Neural progenitor cell (in vitro differentiated cells): ENCODE measurements at regions not wholly inside any gene's neighbourhood (a gene's known extent, or its start where the extent isn't known, plus 50 kb on each side); places are given as distances from the start of the nearest gene placed in this dataset.
A peak's percentile ranks its signal among the peaks of the same experiment; 100 is the strongest.

Source experiments
- DNase-seq: peaks from one replicate; pipeline ENCODE4 v3.0.0-alpha.2; 2016; ENCODE audit warnings: low spot score
- H2AFZ ChIP-seq: fragments of 200-600 bp; sonication (generic); replicated peaks from 2 replicates; pipeline ENCODE4 v1.6.1; 2016; ENCODE audit warnings: antibody characterized with exemption
- H3F3A ChIP-seq: fragments of 200-600 bp; sonication (generic); 2 replicates; pipeline ENCODE4 v1.6.1; 2016; ENCODE audit warnings: antibody characterized with exemption, low read depth
- H3K27ac ChIP-seq: fragments of 200-600 bp; sonication (generic); 2 replicates; pipeline ENCODE4 v1.5.1; 2016; ENCODE audit warnings: mild to moderate bottlenecking
- H3K27me3 ChIP-seq: fragments of 200-600 bp; sonication (generic); 2 replicates; pipeline ENCODE4 v1.6.1; 2016; ENCODE audit warnings: mild to moderate bottlenecking, moderate library complexity
- H3K36me3 ChIP-seq: fragments of 200-600 bp; sonication (generic); 2 replicates; pipeline ENCODE4 v1.5.1; 2016
- H3K4me1 ChIP-seq: fragments of 200-600 bp; sonication (generic); 2 replicates; pipeline ENCODE4 v1.6.1; 2016; ENCODE audit warnings: mixed run types
- H3K4me2 ChIP-seq: fragments of 200-600 bp; sonication (generic); 2 replicates; pipeline ENCODE4 v1.6.1; 2016
- H3K4me3 ChIP-seq: fragments of 200-600 bp; sonication (generic); 2 replicates; pipeline ENCODE4 v1.5.1; 2016
- H3K79me2 ChIP-seq: fragments of 200-600 bp; sonication (generic); 2 replicates; pipeline ENCODE4 v1.6.1; 2016; ENCODE audit warnings: low read depth
- H3K9ac ChIP-seq: fragments of 200-600 bp; sonication (generic); 2 replicates; pipeline ENCODE4 v1.6.1; 2016
- H3K9me3 ChIP-seq: fragments of 200-600 bp; sonication (generic); 2 replicates; pipeline ENCODE4 v1.5.1; 2016; ENCODE audit warnings: low read depth
- H4K20me1 ChIP-seq: fragments of 200-600 bp; sonication (generic); 2 replicates; pipeline ENCODE4 v1.6.1; 2016; ENCODE audit warnings: low read depth
- H3K27ac Mint-ChIP-seq: 3 replicates; pipeline ENCODE4 v1.8.0; 2021; ENCODE audit warnings: mixed read lengths
- H3K27me3 Mint-ChIP-seq: 2 replicates; pipeline ENCODE4 v1.8.0; 2022; ENCODE audit warnings: low read depth, mild to moderate bottlenecking, inconsistent platforms, moderate library complexity, mixed read lengths; ENCODE audit not compliant: insufficient read depth
- H3K36me3 Mint-ChIP-seq: 3 replicates; pipeline ENCODE4 v1.8.0; 2021; ENCODE audit warnings: mixed read lengths
- H3K4me1 Mint-ChIP-seq: 3 replicates; pipeline ENCODE4 v1.8.0; 2021; ENCODE audit warnings: mixed read lengths
- H3K4me3 Mint-ChIP-seq: 3 replicates; pipeline ENCODE4 v1.8.0; 2021; ENCODE audit warnings: mild to moderate bottlenecking, moderate library complexity, mixed read lengths
- H3K9me3 Mint-ChIP-seq: 3 replicates; pipeline ENCODE4 v1.8.0; 2020; ENCODE audit warnings: mixed read lengths
- EZH2 ChIP-seq: fragments of 200-600 bp; sonication (generic); IDR thresholded peaks from 2 replicates; pipeline ENCODE4 v1.6.1; 2017; ENCODE audit warnings: antibody characterized with exemption, mild to moderate bottlenecking, moderate library complexity
- EZH2phosphoT487 ChIP-seq: fragments of 200-600 bp; sonication (generic); IDR thresholded peaks from 2 replicates; pipeline ENCODE4 v1.6.1; 2017; ENCODE audit warnings: antibody characterized with exemption
- TF ChIP-seq, protein P1 (sequence below): fragments of 200-600 bp; sonication (generic); IDR thresholded peaks from 2 replicates; pipeline ENCODE4 v1.5.1; 2017; ENCODE audit warnings: antibody characterized with exemption, mild to moderate bottlenecking

GRCh38 chr12:124404162-124404784 lies 109.4 kb downstream of the RFLNA start:
- TF ChIP-seq EZH2: no peak
- TF ChIP-seq EZH2phosphoT487: no peak
- TF ChIP-seq, protein P1, sequence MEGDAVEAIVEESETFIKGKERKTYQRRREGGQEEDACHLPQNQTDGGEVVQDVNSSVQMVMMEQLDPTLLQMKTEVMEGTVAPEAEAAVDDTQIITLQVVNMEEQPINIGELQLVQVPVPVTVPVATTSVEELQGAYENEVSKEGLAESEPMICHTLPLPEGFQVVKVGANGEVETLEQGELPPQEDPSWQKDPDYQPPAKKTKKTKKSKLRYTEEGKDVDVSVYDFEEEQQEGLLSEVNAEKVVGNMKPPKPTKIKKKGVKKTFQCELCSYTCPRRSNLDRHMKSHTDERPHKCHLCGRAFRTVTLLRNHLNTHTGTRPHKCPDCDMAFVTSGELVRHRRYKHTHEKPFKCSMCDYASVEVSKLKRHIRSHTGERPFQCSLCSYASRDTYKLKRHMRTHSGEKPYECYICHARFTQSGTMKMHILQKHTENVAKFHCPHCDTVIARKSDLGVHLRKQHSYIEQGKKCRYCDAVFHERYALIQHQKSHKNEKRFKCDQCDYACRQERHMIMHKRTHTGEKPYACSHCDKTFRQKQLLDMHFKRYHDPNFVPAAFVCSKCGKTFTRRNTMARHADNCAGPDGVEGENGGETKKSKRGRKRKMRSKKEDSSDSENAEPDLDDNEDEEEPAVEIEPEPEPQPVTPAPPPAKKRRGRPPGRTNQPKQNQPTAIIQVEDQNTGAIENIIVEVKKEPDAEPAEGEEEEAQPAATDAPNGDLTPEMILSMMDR: no peak
- peak overlapping the region; percentile 29 for H3K27ac ChIP-seq
- peak overlapping the region; percentile 27 for H3K9ac ChIP-seq
- H3K36me3 ChIP-seq: no peaks in the 10 kb centered on the region
- H3K4me2 ChIP-seq: no peak overlapping the region
- peaks cover 19% of the 10 kb centered on the region for H3K4me1 ChIP-seq
- H3K27me3 ChIP-seq: no peaks in the 10 kb centered on the region
- Mint-ChIP-seq H3K36me3 (peaks cover 4% of the 10 kb centered on the region), H3K4me1 (peaks cover 45% of the 10 kb centered on the region), H3K9me3 (no peaks in the 10 kb centered on the region), H3K27me3 (peaks cover 8% of the 10 kb centered on the region), H3K27ac (no peak overlapping the region), H3K4me3 (no peak overlapping the region)
- H3K4me3 ChIP-seq: no peak overlapping the region
- H3F3A ChIP-seq: peaks cover 15% of the 10 kb centered on the region
- H3K9me3 ChIP-seq: no peaks in the 10 kb centered on the region
- no peaks in the 10 kb centered on the region for H3K79me2 ChIP-seq
- peaks cover 59% of the 10 kb centered on the region for H4K20me1 ChIP-seq
- DNase-seq: no peak
- H2AFZ ChIP-seq: no peak overlapping the region

GRCh38 chr12:124403273-124403672 lies 108.4 kb downstream of the RFLNA start:
- H3K9ac ChIP-seq: peak overlapping the region; percentile 27
- H3K27me3 ChIP-seq: no peaks in the 10 kb centered on the region
- peaks cover 8% of the 10 kb centered on the region for H3K27me3 Mint-ChIP-seq
- H3K36me3 Mint-ChIP-seq: peaks cover 4% of the 10 kb centered on the region
- H3K4me2 ChIP-seq: no peak overlapping the region
- H4K20me1 ChIP-seq: peaks cover 63% of the 10 kb centered on the region
- H3K79me2 ChIP-seq: no peaks in the 10 kb centered on the region
- H3K9me3 Mint-ChIP-seq: no peaks in the 10 kb centered on the region
- H3K27ac Mint-ChIP-seq: peak overlapping the region; percentile 27
- H3K4me3 ChIP-seq: no peak overlapping the region
- no peaks in the 10 kb centered on the region for H3K36me3 ChIP-seq
- TF ChIP-seq EZH2phosphoT487: no peak
- no peak for TF ChIP-seq EZH2
- TF ChIP-seq, protein P1: no peak
- peak overlapping the region; percentile 11 for H3K27ac ChIP-seq
- no peak overlapping the region for H3K4me3 Mint-ChIP-seq
- H3K4me1 ChIP-seq: peaks cover 19% of the 10 kb centered on the region
- H2AFZ ChIP-seq: no peak overlapping the region
- H3K9me3 ChIP-seq: no peaks in the 10 kb centered on the region
- peaks cover 42% of the 10 kb centered on the region for H3K4me1 Mint-ChIP-seq
- peaks cover 15% of the 10 kb centered on the region for H3F3A ChIP-seq
- no peak for DNase-seq

GRCh38 chr12:124402248-124403066 lies 107.6 kb downstream of the RFLNA start:
- Histone ChIP-seq H2AFZ (no peak overlapping the region), H3K79me2 (no peaks in the 10 kb centered on the region), H3K27ac (peak overlapping the region; percentile 78), H3K36me3 (no peaks in the 10 kb centered on the region), H3K4me1 (peaks cover 19% of the 10 kb centered on the region), H3F3A (peaks cover 15% of the 10 kb centered on the region), H4K20me1 (peaks cover 67% of the 10 kb centered on the region), H3K27me3 (no peaks in the 10 kb centered on the region), H3K4me3 (no peak overlapping the region), H3K9ac (no peak overlapping the region), H3K9me3 (no peaks in the 10 kb centered on the region), H3K4me2 (peak overlapping the region; percentile 35)
- Mint-ChIP-seq H3K36me3 (peaks cover 4% of the 10 kb centered on the region), H3K27ac (peak overlapping the region; percentile 66), H3K4me3 (peak overlapping the region; percentile 60), H3K27me3 (peaks cover 9% of the 10 kb centered on the region), H3K4me1 (peaks cover 42% of the 10 kb centered on the region), H3K9me3 (no peaks in the 10 kb centered on the region)
- no peak for DNase-seq
- TF ChIP-seq, protein P1: no peak
- no peak for TF ChIP-seq EZH2
- no peak for TF ChIP-seq EZH2phosphoT487
